GM12878 (cell line): ENCODE measurements at regions not wholly inside any gene's neighbourhood (a gene's known extent, or its start where the extent isn't known, plus 50 kb on each side); places are given as distances from the start of the nearest gene placed in this dataset.

ENCODE experiments used
- ATAC-seq: fragments of 200-7000 bp; cut with Tn5 transposase; 3 replicates; pipeline ENCODE4 v1.9.1; 2020; ENCODE audit warnings: mild to moderate bottlenecking, moderate library complexity
- BruUV-seq: library from RNA; stranded (reverse); fragments of 400-500 nt; replicated peaks from 2 replicates; lab custom pipeline; 2021; lab: Mats Ljungman, UMichigan
- CTCF ChIA-PET: fragments of 300-600 bp; sonication (Branson Sonifier 250); formaldehyde crosslinking; extraction: SDS; loops from one replicate; lab custom pipeline; 2021; ENCODE audit warnings: inconsistent platforms; lab: Yijun Ruan, JAX
- POLR2A ChIA-PET: fragments of 350-600 bp; formaldehyde crosslinking; extraction: SDS; loops from one replicate; lab custom pipeline; 2021; ENCODE audit warnings: inconsistent platforms; lab: Charles Lee
- RAD21 ChIA-PET: fragments of 300-600 bp; sonication (Branson Sonifier 250); formaldehyde crosslinking; loops from one replicate; lab custom pipeline; 2023; ENCODE audit warnings: antibody characterized with exemption; ENCODE audit not compliant: unreplicated experiment; lab: Charles Lee
- SMC1A ChIA-PET: fragments of 300-600 bp; sonication (Branson Sonifier 250); formaldehyde crosslinking; loops from one replicate; lab custom pipeline; 2023; ENCODE audit not compliant: unreplicated experiment, uncharacterized antibody; lab: Charles Lee
- DNase-seq: peaks from one replicate; pipeline ENCODE4 v3.0.0-alpha.2; 2011; ENCODE audit warnings: low read depth, low spot score
- FAIRE-seq: peaks from 3 replicates; lab custom pipeline; 2011; peaks lifted over from hg19 to GRCh38; lab: Jason Lieb, UNC
- H2AFZ ChIP-seq: 2 replicates; pipeline ENCODE4 v1.6.0; 2011; ENCODE audit warnings: low read depth, low read length, control low read depth; ENCODE audit not compliant: control insufficient read depth
- H3K27ac ChIP-seq: 2 replicates; pipeline ENCODE4 v1.5.1; 2011; ENCODE audit warnings: control low read depth; ENCODE audit not compliant: control insufficient read depth, insufficient read depth
- H3K27me3 ChIP-seq, 2 experiments: replicated peaks in 1 of 2; 2 replicates each; pipeline versions ENCODE4 v1.6.0 to v1.6.1; 2011; ENCODE audit warnings: low read length in 1 of 2; ENCODE audit not compliant: control insufficient read depth in 2 of 2, insufficient read depth in 2 of 2
- H3K36me3 ChIP-seq, 2 experiments: 2 replicates each; pipeline ENCODE4 v1.5.1; 2011; ENCODE audit warnings: low read length in 1 of 2; ENCODE audit not compliant: control insufficient read depth in 2 of 2, insufficient read depth in 2 of 2
- H3K4me1 ChIP-seq: 2 replicates; pipeline ENCODE4 v1.6.1; 2011; ENCODE audit warnings: mild to moderate bottlenecking, low read length, moderate library complexity, mixed read lengths; ENCODE audit not compliant: control insufficient read depth, insufficient read depth
- H3K4me2 ChIP-seq: 2 replicates; pipeline ENCODE4 v1.6.0; 2011; ENCODE audit warnings: control low read depth; ENCODE audit not compliant: control insufficient read depth, insufficient read depth
- H3K4me3 ChIP-seq: fragments of 200-600 bp; sonication (generic); 2 replicates; pipeline ENCODE4 v1.5.1; 2016
- H3K79me2 ChIP-seq: 2 replicates; pipeline ENCODE4 v1.6.0; 2011; ENCODE audit warnings: low read length; ENCODE audit not compliant: control insufficient read depth, insufficient read depth
- H3K9ac ChIP-seq: 2 replicates; pipeline ENCODE4 v1.8.0; 2011; ENCODE audit warnings: low read length, control low read depth, mixed read lengths; ENCODE audit not compliant: control insufficient read depth, insufficient read depth
- H3K9me3 ChIP-seq: replicated peaks from 3 replicates; pipeline ENCODE4 v1.5.1; 2011; ENCODE audit warnings: mild to moderate bottlenecking, low read length; ENCODE audit not compliant: control insufficient read depth, insufficient read depth
- H4K20me1 ChIP-seq: 2 replicates; pipeline ENCODE4 v1.6.0; 2011; ENCODE audit not compliant: control insufficient read depth, insufficient read depth
- BRCA1 ChIP-seq: IDR thresholded peaks from 2 replicates; pipeline ENCODE4 v1.6.1; 2011; ENCODE audit warnings: low read depth, low read length, improper control_type of control experiment
- CHD4 ChIP-seq: fragments of 200-600 bp; sonication (generic); IDR thresholded peaks from 2 replicates; pipeline ENCODE4 v1.6.1; 2016; ENCODE audit warnings: mild to moderate bottlenecking
- EED ChIP-seq: sonication (generic); IDR thresholded peaks from 2 replicates; pipeline ENCODE4 v1.6.1; 2016; ENCODE audit warnings: antibody characterized with exemption, low read depth
- ETV6 ChIP-seq, 2 experiments: fragments of 450-650 bp in 1 of 2; IDR thresholded peaks in 1 of 2; conservative IDR thresholded peaks in 1 of 2; 2 replicates each; pipeline ENCODE4 v1.6.1; 2014; ENCODE audit warnings: antibody characterized with exemption in 1 of 2, borderline replicate concordance in 1 of 2, low read depth in 1 of 2, mild to moderate bottlenecking in 1 of 2, moderate library complexity in 1 of 2
- KDM1A ChIP-seq: fragments of 200-600 bp; sonication (generic); IDR thresholded peaks from 2 replicates; pipeline ENCODE4 v1.6.1; 2016; ENCODE audit warnings: borderline replicate concordance
- MTA2 ChIP-seq: fragments of 450-650 bp; IDR thresholded peaks from 2 replicates; pipeline ENCODE4 v1.6.1; 2016; ENCODE audit warnings: low read depth, mild to moderate bottlenecking, moderate library complexity
- NFYA ChIP-seq: IDR thresholded peaks from 2 replicates; pipeline ENCODE4 v1.6.1; 2011; ENCODE audit warnings: low read depth, mild to moderate bottlenecking, low read length, improper control_type of control experiment, borderline replicate concordance
- NFYB ChIP-seq: IDR thresholded peaks from 2 replicates; pipeline ENCODE4 v1.6.1; 2011; ENCODE audit warnings: low read depth, mild to moderate bottlenecking, low read length, improper control_type of control experiment, moderate library complexity; ENCODE audit not compliant: insufficient read depth
- NR2F1 ChIP-seq: fragments of 450-650 bp; conservative IDR thresholded peaks from 2 replicates; pipeline ENCODE4 v1.6.1; 2017; ENCODE audit warnings: mild to moderate bottlenecking
- NRF1 ChIP-seq: conservative IDR thresholded peaks from 2 replicates; pipeline ENCODE4 v1.6.1; 2011; ENCODE audit warnings: mild to moderate bottlenecking, low read depth, low read length, improper control_type of control experiment
- PAX8 ChIP-seq: fragments of 450-650 bp; IDR thresholded peaks from 2 replicates; pipeline ENCODE4 v1.6.1; 2017; ENCODE audit warnings: mild to moderate bottlenecking, moderate library complexity
- POLR2A ChIP-seq: IDR thresholded peaks from 2 replicates; pipeline ENCODE4 v1.6.1; 2011; ENCODE audit warnings: low read depth, mild to moderate bottlenecking, low read length
- POLR2AphosphoS5 ChIP-seq: IDR thresholded peaks from 2 replicates; pipeline ENCODE4 v1.6.1; 2011; ENCODE audit warnings: mild to moderate bottlenecking, low read length, inconsistent platforms
- RBBP5 ChIP-seq: fragments of 200-600 bp; sonication (generic); conservative IDR thresholded peaks from 2 replicates; pipeline ENCODE4 v1.6.1; 2016
- RFX5 ChIP-seq: IDR thresholded peaks from 2 replicates; pipeline ENCODE4 v1.6.1; 2011; ENCODE audit warnings: low read depth, low read length, improper control_type of control experiment
- SRF ChIP-seq, 2 experiments: IDR thresholded peaks; 2 replicates each; pipeline ENCODE4 v1.6.1; 2011; ENCODE audit warnings: low read depth in 2 of 2, low read length in 2 of 2, mild to moderate bottlenecking in 1 of 2, moderate library complexity in 1 of 2
- TBL1XR1 ChIP-seq: IDR thresholded peaks from 2 replicates; pipeline ENCODE4 v1.6.1; 2012; ENCODE audit warnings: low read depth, low read length, improper control_type of control experiment
- WRNIP1 ChIP-seq: IDR thresholded peaks from 2 replicates; pipeline ENCODE4 v1.6.1; 2011; ENCODE audit warnings: low read depth, low read length, improper control_type of control experiment, borderline replicate concordance
- ZNF217 ChIP-seq: fragments of 450-650 bp; IDR thresholded peaks from 2 replicates; pipeline ENCODE4 v1.6.1; 2017; ENCODE audit warnings: antibody characterized with exemption, mild to moderate bottlenecking
- ZNF384 ChIP-seq: IDR thresholded peaks from 2 replicates; pipeline ENCODE4 v1.6.1; 2012; ENCODE audit warnings: low read depth, mild to moderate bottlenecking, low read length, improper control_type of control experiment, borderline replicate concordance
- ZZZ3 ChIP-seq: IDR thresholded peaks from 2 replicates; pipeline ENCODE4 v1.6.1; 2011; ENCODE audit warnings: low read depth; ENCODE audit not compliant: control insufficient read depth, insufficient read length
- WGBS: methylation state at CpG from one replicate; pipeline ENCODE4 v1.1.6; 2016; ENCODE audit warnings: low lambda C conversion rate; ENCODE audit not compliant: insufficient replicate concordance, insufficient coverage; ENCODE audit errors: missing lambda C conversion rate; 5-methylcytosine and 5-hydroxymethylcytosine counted together
- in situ Hi-C: fragments of 300-500 bp; cut with MboI; formaldehyde crosslinking; loops from 9 replicates; pipeline ENCODE4 v1.14.3; 2018; ENCODE audit warnings: mixed read lengths
- intact Hi-C: fragments of 100-400 bp; cut with micrococcal nuclease; formaldehyde crosslinking; loops from one replicate; pipeline ENCODE4 v1.14.2; 2022; ENCODE audit not compliant: unreplicated experiment
- TF ChIP-seq, protein P1 (sequence below): IDR thresholded peaks from 2 replicates; pipeline ENCODE4 v1.6.1; 2011; ENCODE audit warnings: low read depth, low read length, improper control_type of control experiment, borderline replicate concordance

DNA sequence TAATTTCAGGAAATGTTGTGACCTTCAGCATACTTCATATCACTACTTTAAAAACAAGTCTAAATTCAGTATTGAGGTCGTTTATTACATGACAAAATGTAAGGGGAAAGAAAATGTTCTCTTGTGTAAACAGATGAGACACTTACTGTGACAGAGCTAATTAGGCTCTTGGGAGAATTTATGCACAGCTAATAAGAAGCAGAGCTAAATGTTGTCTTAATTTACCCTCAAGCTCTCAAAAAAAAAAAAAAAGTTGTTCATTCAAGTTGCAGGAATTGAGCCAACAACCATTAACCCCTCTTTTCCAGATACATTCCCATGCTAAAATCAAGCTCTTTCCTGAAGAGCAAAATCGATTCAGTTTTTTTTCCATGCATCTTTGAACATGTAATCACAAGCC is 1419.4 kb downstream of the FSCB start:
- Histone ChIP-seq H3K9ac (no peak overlapping the region), H3K79me2 (no peaks in the 10 kb centered on the region), H4K20me1 (no peaks in the 10 kb centered on the region), H3K4me1 (no peaks in the 10 kb centered on the region), H3K4me3 (no peak overlapping the region), H2AFZ (no peak overlapping the region), H3K4me2 (no peak overlapping the region), H3K27me3 (no peaks in the 10 kb centered on the region), H3K27ac (no peak overlapping the region), H3K36me3 (no peaks in the 10 kb centered on the region), H3K9me3 (no peaks in the 10 kb centered on the region)
- WGBS: 2% methylated on average over 2 of the region's 2 CpGs
- ChIA-PET SMC1A (no interaction called here), RAD21 (no interaction called here), CTCF (no interaction called here), POLR2A (no interaction called here)
- FAIRE-seq (no peak), ATAC-seq (no peak), DNase-seq (no peak)
- in situ Hi-C loops (no loop called here), intact Hi-C loops (no loop called here)
- TF ChIP-seq RFX5 (no peak), MTA2 (no peak), SRF (IDR thresholded peaks at IDR 0.05; ENCODE audit: low read depth in 2 of 2, low read length in 2 of 2) (no peak), WRNIP1 (no peak), ZNF384 (no peak)
- BruUV-seq: no TSS peak

- Histone ChIP-seq H3K27ac (no peak overlapping the region), H3K4me2 (no peak overlapping the region), H3K9me3 (no peaks in the 10 kb centered on the region), H4K20me1 (no peaks in the 10 kb centered on the region), H3K4me3 (no peak overlapping the region), H3K4me1 (no peaks in the 10 kb centered on the region), H3K36me3 (no peaks in the 10 kb centered on the region), H3K79me2 (no peaks in the 10 kb centered on the region), H3K27me3 (no peaks in the 10 kb centered on the region), H2AFZ (no peak overlapping the region), H3K9ac (no peak overlapping the region)
- CTCF ChIA-PET: no interaction called here
- FAIRE-seq (no peak), DNase-seq (no peak), ATAC-seq (no peak)
- in situ Hi-C loops: no loop called here
- SMC1A ChIA-PET: no interaction called here
- WGBS: 42% methylated on average over 1 of the region's 1 CpG
- RAD21 ChIA-PET: no interaction called here
- no TSS peak for BruUV-seq
- intact Hi-C loops: no loop called here
- POLR2A ChIA-PET: no interaction called here
- TF ChIP-seq POLR2AphosphoS5: no peak
- no peak for TF ChIP-seq POLR2A
- TF ChIP-seq ZZZ3: no peak
- TF ChIP-seq NR2F1: no peak
- TF ChIP-seq CHD4: no peak
- no peak for TF ChIP-seq ZNF217
- TF ChIP-seq NFYA: no peak
- no peak for TF ChIP-seq ETV6 (conservative IDR thresholded peaks at IDR 0.05 in 1 of 2, IDR thresholded peaks at IDR 0.05 in 1 of 2; ENCODE audit: borderline replicate concordance in 1 of 2, low read depth in 1 of 2)
- TF ChIP-seq NRF1: no peak
- no peak for TF ChIP-seq PAX8
- TF ChIP-seq BRCA1: no peak
- TF ChIP-seq RBBP5: no peak
- no peak for TF ChIP-seq NFYB
- TF ChIP-seq, protein P1, sequence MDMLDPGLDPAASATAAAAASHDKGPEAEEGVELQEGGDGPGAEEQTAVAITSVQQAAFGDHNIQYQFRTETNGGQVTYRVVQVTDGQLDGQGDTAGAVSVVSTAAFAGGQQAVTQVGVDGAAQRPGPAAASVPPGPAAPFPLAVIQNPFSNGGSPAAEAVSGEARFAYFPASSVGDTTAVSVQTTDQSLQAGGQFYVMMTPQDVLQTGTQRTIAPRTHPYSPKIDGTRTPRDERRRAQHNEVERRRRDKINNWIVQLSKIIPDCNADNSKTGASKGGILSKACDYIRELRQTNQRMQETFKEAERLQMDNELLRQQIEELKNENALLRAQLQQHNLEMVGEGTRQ: no peak
- TF ChIP-seq EED: no peak
- TF ChIP-seq KDM1A: no peak
- TF ChIP-seq TBL1XR1: no peak
Observed at GRCh38 chr14:43085819-43086218, 1421.3 kb downstream of the FSCB start.
